Adrenal gland (tissue), 9 donors: ENCODE measurements at regions not wholly inside any gene's neighbourhood (a gene's known extent, or its start where the extent isn't known, plus 50 kb on each side); places are given as distances from the start of the nearest gene placed in this dataset.

Experiments
- DNase-seq, 7 donors: peaks; one replicate each; pipeline ENCODE4 v3.0.0-alpha.2; 2019 to 2020
- H3K27ac ChIP-seq, 5 donors: fragments of 200-600 bp; sonication (generic) in 4 of 5; 1 replicate in 3 of 5; 2 replicates in 2 of 5; pipeline versions ENCODE4 v1.5.1 to v1.8.0; 2016 to 2020; ENCODE audit warnings: mild to moderate bottlenecking in 1 of 5
- H3K27me3 ChIP-seq: fragments of 200-600 bp; 2 replicates; pipeline ENCODE4 v1.8.0; 2021
- H3K36me3 ChIP-seq, 2 donors: fragments of 200-600 bp; replicated peaks in 1 of 2; 1 replicate in 1 of 2; 2 replicates in 1 of 2; pipeline versions ENCODE4 v1.5.1 to v1.8.0; 2018 to 2022
- H3K4me1 ChIP-seq, 2 donors: fragments of 200-600 bp; replicated peaks in 1 of 2; 1 replicate in 1 of 2; 2 replicates in 1 of 2; pipeline versions ENCODE4 v1.5.1 to v1.8.0; 2018 to 2021
- H3K4me3 ChIP-seq, 4 donors: fragments of 200-600 bp; sonication (generic) in 3 of 4; one replicate each; pipeline ENCODE4 v1.5.1; 2016 to 2018
- H3K9me3 ChIP-seq, 3 donors: fragments of 200-600 bp; sonication (generic) in 1 of 3; replicated peaks in 1 of 3; 1 replicate in 2 of 3; 2 replicates in 1 of 3; pipeline versions ENCODE4 v1.5.1 to v1.8.0; 2016 to 2021
- CTCF ChIP-seq, 6 experiments: fragments of 450-650 bp in 4 of 6; fragments of 200-600 bp in 2 of 6; sonication (generic) in 1 of 6; IDR thresholded peaks; 1 replicate in 5 of 6; 2 replicates in 1 of 6; pipeline versions ENCODE4 v1.5.1 to v1.8.0; 2016 to 2021; ENCODE audit warnings: antibody characterized with exemption in 6 of 6, mild to moderate bottlenecking in 2 of 6, moderate library complexity in 1 of 6
- POLR2A ChIP-seq, 2 donors: fragments of 450-650 bp; IDR thresholded peaks; one replicate each; pipeline ENCODE4 v1.6.1; 2017; ENCODE audit warnings: antibody characterized with exemption in 2 of 2, mild to moderate bottlenecking in 2 of 2, moderate library complexity in 1 of 2
- WGBS, 4 donors: extraction: QIAGEN DNeasy Blood & Tissue Kit in 2 of 4; methylation state at CpG; one replicate each; pipeline versions ENCODE4 v1.1.5 to v1.1.7; 2013 to 2017; 5-methylcytosine and 5-hydroxymethylcytosine counted together
- intact Hi-C, 2 donors: fragments of 100-400 bp; cut with DNase I; formaldehyde crosslinking; loops; one replicate each; pipeline versions ENCODE4 v1.14.1 to v1.15.0; 2022 to 2023
- donor health status: healthy with polysubstance abuse.
- donor health status: Bipolar disorder and iron deficiency.
- donor health status: DM: yes; HTN: yes; CAD: no.
- donor health status: DM: no; HTN: no; CAD: no.
- donor health status: DM: no; HTN: no; CAD: no.

- H3K4me3 ChIP-seq: no peak overlapping the region
- no peak overlapping the region for H3K27ac ChIP-seq
- intact Hi-C loops: no loop called here
- no peak for TF ChIP-seq CTCF (IDR thresholded peaks at IDR 0.05)
- no peak for TF ChIP-seq POLR2A (IDR thresholded peaks at IDR 0.05)
- no peak for DNase-seq
- H3K4me1 ChIP-seq: no peaks in the 10 kb centered on the region
- no peaks in the 10 kb centered on the region for H3K36me3 ChIP-seq
- no peaks in the 10 kb centered on the region for H3K27me3 ChIP-seq
- H3K9me3 ChIP-seq: no peaks in the 10 kb centered on the region
Measured at GRCh38 chr1:106925750-106926149, 130.7 kb upstream of the PRMT6 start.

- Histone ChIP-seq H3K36me3 (no peaks in the 10 kb centered on the region), H3K27ac (no peak overlapping the region), H3K4me3 (no peak overlapping the region), H3K4me1 (no peaks in the 10 kb centered on the region), H3K27me3 (no peaks in the 10 kb centered on the region), H3K9me3 (no peaks in the 10 kb centered on the region)
- 64 to 72% (median 70%) methylated on average over 5 of the region's 5 CpGs for WGBS, 4 donors
- TF ChIP-seq CTCF (IDR thresholded peaks at IDR 0.05) (no peak), POLR2A (IDR thresholded peaks at IDR 0.05) (no peak)
- no peak for DNase-seq
- intact Hi-C loops: no loop called here
Measured at GRCh38 chr1:106926803-106927582, 129.5 kb upstream of the PRMT6 start.

GRCh38 chr1:106937104-106937503 is 119.4 kb upstream of the PRMT6 start:
- DNase-seq: no peak
- TF ChIP-seq POLR2A (IDR thresholded peaks at IDR 0.05) (no peak), CTCF (IDR thresholded peaks at IDR 0.05) (no peak)
- Histone ChIP-seq H3K4me1 (no peaks in the 10 kb centered on the region), H3K27me3 (no peaks in the 10 kb centered on the region), H3K36me3 (no peaks in the 10 kb centered on the region), H3K4me3 (no peak overlapping the region), H3K9me3 (no peaks in the 10 kb centered on the region), H3K27ac (no peak overlapping the region)
- 52 to 62% (median 57%) methylated on average over 3 of the region's 3 CpGs for WGBS, 4 donors
- intact Hi-C loops: no loop called here

GRCh38 chr1:106944721-106945120 is 111.8 kb upstream of the PRMT6 start:
- 48 to 73% (median 67%) methylated on average over 2 of the region's 2 CpGs for WGBS, 4 donors
- TF ChIP-seq POLR2A (IDR thresholded peaks at IDR 0.05) (no peak), CTCF (IDR thresholded peaks at IDR 0.05) (no peak)
- intact Hi-C loops: no loop called here
- H3K36me3 ChIP-seq: no peaks in the 10 kb centered on the region
- H3K4me1 ChIP-seq: no peaks in the 10 kb centered on the region
- no peaks in the 10 kb centered on the region for H3K9me3 ChIP-seq
- no peaks in the 10 kb centered on the region for H3K27me3 ChIP-seq
- no peak overlapping the region for H3K27ac ChIP-seq
- DNase-seq: no peak
- H3K4me3 ChIP-seq: no peak overlapping the region
